SK-N-SH treated with all-trans-retinoic acid at 6 μM for 48 hours (cell line): ENCODE measurements at regions not wholly inside any gene's neighbourhood (a gene's known extent, or its start where the extent isn't known, plus 50 kb on each side); places are given as distances from the start of the nearest gene placed in this dataset.
A peak's percentile ranks its signal among the peaks of the same experiment; 100 is the strongest.

Source experiments
- ATAC-seq: fragments of 200-7000 bp; cut with Tn5 transposase; 3 replicates; pipeline ENCODE4 v1.9.1; 2020; ENCODE audit warnings: mild to moderate bottlenecking, moderate library complexity
- ARNTL ChIP-seq: fragments of 450-650 bp; formaldehyde crosslinking; IDR thresholded peaks from 2 replicates; pipeline ENCODE4 v1.5.0; 2020; ENCODE audit warnings: low read depth, mild to moderate bottlenecking, moderate library complexity, borderline replicate concordance
- BACH2 ChIP-seq: fragments of 250-450 bp; sonication (Bioruptor Pico); IDR thresholded peaks from 2 replicates; pipeline ENCODE4 v1.9.0; 2021; ENCODE audit warnings: mild to moderate bottlenecking, borderline replicate concordance
- ISL1 ChIP-seq: fragments of 250-450 bp; sonication (Bioruptor Pico); IDR thresholded peaks from 2 replicates; pipeline ENCODE4 v2.1.2; 2022; ENCODE audit warnings: mild to moderate bottlenecking, moderate library complexity
- OSR1 ChIP-seq: fragments of 250-450 bp; sonication (Bioruptor Pico); IDR thresholded peaks from 2 replicates; pipeline ENCODE4 v1.8.0; 2022; ENCODE audit warnings: moderate library complexity, mild to moderate bottlenecking, inconsistent platforms
- PPARA ChIP-seq: fragments of 250-450 bp; sonication (Bioruptor Pico); IDR thresholded peaks from 2 replicates; pipeline ENCODE4 v1.5.0; 2020; ENCODE audit warnings: mild to moderate bottlenecking, borderline replicate concordance
- RARB ChIP-seq: fragments of 250-450 bp; sonication (Bioruptor Pico); IDR thresholded peaks from 2 replicates; pipeline ENCODE4 v1.8.0; 2021; ENCODE audit warnings: mild to moderate bottlenecking, moderate library complexity
- SNAI2 ChIP-seq: fragments of 250-450 bp; sonication (Bioruptor Pico); IDR thresholded peaks from 2 replicates; pipeline ENCODE4 v1.5.0; 2020; ENCODE audit warnings: mild to moderate bottlenecking, moderate library complexity
- TCF4 ChIP-seq: fragments of 250-450 bp; sonication (Bioruptor Pico); IDR thresholded peaks from 2 replicates; pipeline ENCODE4 v1.8.0; 2021; ENCODE audit warnings: mild to moderate bottlenecking, moderate library complexity, borderline replicate concordance
- TOX ChIP-seq: fragments of 250-450 bp; sonication (Bioruptor Pico); IDR thresholded peaks from 2 replicates; pipeline ENCODE4 v1.8.0; 2021; ENCODE audit warnings: mild to moderate bottlenecking, moderate library complexity, borderline replicate concordance
- ZC3H10 ChIP-seq: fragments of 250-450 bp; sonication (Bioruptor Pico); IDR thresholded peaks from 2 replicates; pipeline ENCODE4 v1.5.1; 2021; ENCODE audit warnings: mild to moderate bottlenecking, moderate library complexity
- ZFP30 ChIP-seq: fragments of 450-650 bp; formaldehyde crosslinking; IDR thresholded peaks from 2 replicates; pipeline ENCODE4 v1.5.0; 2022; ENCODE audit warnings: mild to moderate bottlenecking, moderate library complexity
- ZNF565 ChIP-seq: fragments of 450-650 bp; formaldehyde crosslinking; conservative IDR thresholded peaks from 2 replicates; pipeline ENCODE4 v1.5.0; 2020; ENCODE audit warnings: low read depth, mild to moderate bottlenecking, moderate library complexity
- ZNF70 ChIP-seq: fragments of 450-650 bp; formaldehyde crosslinking; IDR thresholded peaks from 2 replicates; pipeline ENCODE4 v1.5.0; 2020; ENCODE audit warnings: mild to moderate bottlenecking, moderate library complexity
- ZNF8 ChIP-seq: fragments of 450-650 bp; formaldehyde crosslinking; IDR thresholded peaks from 2 replicates; pipeline ENCODE4 v1.5.0; 2020; ENCODE audit warnings: mild to moderate bottlenecking, moderate library complexity
- TF ChIP-seq, protein P1 (sequence below): fragments of 250-450 bp; sonication (Bioruptor Pico); IDR thresholded peaks from 2 replicates; pipeline ENCODE4 v1.5.1; 2021; ENCODE audit warnings: mild to moderate bottlenecking, moderate library complexity
- TF ChIP-seq, protein P2 (sequence below): fragments of 250-450 bp; sonication (Bioruptor Pico); IDR thresholded peaks from 2 replicates; pipeline ENCODE4 v1.5.0; 2020; ENCODE audit warnings: mild to moderate bottlenecking, moderate library complexity
- TF ChIP-seq, protein P3 (sequence below): fragments of 250-450 bp; sonication (Bioruptor Pico); IDR thresholded peaks from 2 replicates; pipeline ENCODE4 v1.5.1; 2020; ENCODE audit warnings: low read depth, mild to moderate bottlenecking, moderate library complexity
- TF ChIP-seq, protein P4 (sequence below): fragments of 250-450 bp; sonication (Bioruptor Pico); IDR thresholded peaks from 2 replicates; pipeline ENCODE4 v1.8.0; 2021; ENCODE audit warnings: low read depth, mild to moderate bottlenecking, moderate library complexity, borderline replicate concordance
- TF ChIP-seq, protein P5 (sequence below): fragments of 250-450 bp; sonication (Bioruptor Pico); IDR thresholded peaks from 2 replicates; pipeline ENCODE4 v1.8.0; 2020; ENCODE audit warnings: mild to moderate bottlenecking, moderate library complexity, borderline replicate concordance

DNA sequence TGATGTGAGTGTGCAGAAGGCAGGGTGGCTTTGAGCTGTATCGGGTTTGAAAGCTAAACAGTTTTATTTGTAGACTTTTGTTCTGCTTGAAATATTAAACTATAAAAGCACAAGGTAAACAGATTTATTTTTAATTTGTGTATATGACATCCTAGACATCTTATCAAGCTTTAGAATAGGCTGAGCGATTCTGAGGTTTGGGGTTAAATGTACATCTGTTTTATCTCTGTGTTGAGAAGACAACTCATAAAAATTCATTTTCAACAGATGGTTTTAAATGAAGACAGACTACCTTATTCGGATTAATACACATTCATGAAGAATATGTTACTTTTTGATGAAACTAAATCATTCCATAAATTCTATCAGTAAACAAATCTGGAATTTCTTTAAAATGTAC is 368.8 kb downstream of the RPRM start:
- TF ChIP-seq ARNTL (CRISPR knock-in tag) (no peak), ZFP30 (no peak)
- ATAC-seq = no peak

DNA sequence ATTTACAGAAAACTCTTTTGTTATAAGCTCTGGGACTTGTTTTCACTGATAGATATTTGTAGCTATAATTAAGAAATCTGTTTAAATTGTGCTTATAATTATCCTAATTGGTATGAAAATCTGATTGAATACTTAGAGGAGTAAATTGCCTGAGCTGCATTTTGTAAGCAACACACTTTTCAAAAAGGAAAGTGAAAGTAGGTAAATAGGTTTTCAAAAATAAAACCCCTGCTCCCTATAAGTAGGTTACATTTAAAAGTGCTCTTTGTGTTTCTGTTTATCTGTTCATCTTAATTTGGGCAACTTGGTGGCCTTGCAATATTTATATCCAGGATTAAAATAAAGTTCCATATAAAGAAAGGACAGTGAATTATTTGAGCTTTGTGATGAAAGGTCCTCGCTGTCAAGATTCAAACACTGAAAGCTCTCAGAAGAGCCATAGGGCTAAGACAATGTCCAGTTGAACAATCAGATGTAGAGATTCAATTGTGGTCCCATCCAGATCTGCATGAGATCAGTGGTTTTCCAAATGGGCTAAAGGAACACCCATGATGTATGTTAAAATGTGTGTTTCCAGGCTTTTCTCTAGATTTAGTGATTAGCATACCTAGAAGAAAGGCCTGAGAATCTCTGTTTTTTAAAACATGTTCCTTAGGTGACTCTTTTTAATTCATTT is 371.6 kb downstream of the RPRM start:
- TF ChIP-seq RARB (CRISPR knock-in tag) (no peak), OSR1 (CRISPR knock-in tag) (no peak), ZFP30 (no peak), ARNTL (CRISPR knock-in tag) (no peak), TOX (no peak), ZC3H10 (CRISPR knock-in tag) (no peak), ISL1 (CRISPR knock-in tag) (no peak), PPARA (no peak), ZNF565 (CRISPR knock-in tag) (no peak), TCF4 (no peak), ZNF8 (CRISPR knock-in tag) (no peak)
- TF ChIP-seq, protein P1, sequence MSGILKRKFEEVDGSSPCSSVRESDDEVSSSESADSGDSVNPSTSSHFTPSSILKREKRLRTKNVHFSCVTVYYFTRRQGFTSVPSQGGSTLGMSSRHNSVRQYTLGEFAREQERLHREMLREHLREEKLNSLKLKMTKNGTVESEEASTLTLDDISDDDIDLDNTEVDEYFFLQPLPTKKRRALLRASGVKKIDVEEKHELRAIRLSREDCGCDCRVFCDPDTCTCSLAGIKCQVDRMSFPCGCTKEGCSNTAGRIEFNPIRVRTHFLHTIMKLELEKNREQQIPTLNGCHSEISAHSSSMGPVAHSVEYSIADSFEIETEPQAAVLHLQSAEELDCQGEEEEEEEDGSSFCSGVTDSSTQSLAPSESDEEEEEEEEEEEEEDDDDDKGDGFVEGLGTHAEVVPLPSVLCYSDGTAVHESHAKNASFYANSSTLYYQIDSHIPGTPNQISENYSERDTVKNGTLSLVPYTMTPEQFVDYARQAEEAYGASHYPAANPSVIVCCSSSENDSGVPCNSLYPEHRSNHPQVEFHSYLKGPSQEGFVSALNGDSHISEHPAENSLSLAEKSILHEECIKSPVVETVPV (CRISPR knock-in tag) = no peak
- TF ChIP-seq, protein P2, sequence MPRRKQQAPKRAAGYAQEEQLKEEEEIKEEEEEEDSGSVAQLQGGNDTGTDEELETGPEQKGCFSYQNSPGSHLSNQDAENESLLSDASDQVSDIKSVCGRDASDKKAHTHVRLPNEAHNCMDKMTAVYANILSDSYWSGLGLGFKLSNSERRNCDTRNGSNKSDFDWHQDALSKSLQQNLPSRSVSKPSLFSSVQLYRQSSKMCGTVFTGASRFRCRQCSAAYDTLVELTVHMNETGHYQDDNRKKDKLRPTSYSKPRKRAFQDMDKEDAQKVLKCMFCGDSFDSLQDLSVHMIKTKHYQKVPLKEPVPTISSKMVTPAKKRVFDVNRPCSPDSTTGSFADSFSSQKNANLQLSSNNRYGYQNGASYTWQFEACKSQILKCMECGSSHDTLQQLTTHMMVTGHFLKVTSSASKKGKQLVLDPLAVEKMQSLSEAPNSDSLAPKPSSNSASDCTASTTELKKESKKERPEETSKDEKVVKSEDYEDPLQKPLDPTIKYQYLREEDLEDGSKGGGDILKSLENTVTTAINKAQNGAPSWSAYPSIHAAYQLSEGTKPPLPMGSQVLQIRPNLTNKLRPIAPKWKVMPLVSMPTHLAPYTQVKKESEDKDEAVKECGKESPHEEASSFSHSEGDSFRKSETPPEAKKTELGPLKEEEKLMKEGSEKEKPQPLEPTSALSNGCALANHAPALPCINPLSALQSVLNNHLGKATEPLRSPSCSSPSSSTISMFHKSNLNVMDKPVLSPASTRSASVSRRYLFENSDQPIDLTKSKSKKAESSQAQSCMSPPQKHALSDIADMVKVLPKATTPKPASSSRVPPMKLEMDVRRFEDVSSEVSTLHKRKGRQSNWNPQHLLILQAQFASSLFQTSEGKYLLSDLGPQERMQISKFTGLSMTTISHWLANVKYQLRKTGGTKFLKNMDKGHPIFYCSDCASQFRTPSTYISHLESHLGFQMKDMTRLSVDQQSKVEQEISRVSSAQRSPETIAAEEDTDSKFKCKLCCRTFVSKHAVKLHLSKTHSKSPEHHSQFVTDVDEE = no peak
- ATAC-seq = peak; percentile 54; the same call in 2 of the 3 replicates

DNA sequence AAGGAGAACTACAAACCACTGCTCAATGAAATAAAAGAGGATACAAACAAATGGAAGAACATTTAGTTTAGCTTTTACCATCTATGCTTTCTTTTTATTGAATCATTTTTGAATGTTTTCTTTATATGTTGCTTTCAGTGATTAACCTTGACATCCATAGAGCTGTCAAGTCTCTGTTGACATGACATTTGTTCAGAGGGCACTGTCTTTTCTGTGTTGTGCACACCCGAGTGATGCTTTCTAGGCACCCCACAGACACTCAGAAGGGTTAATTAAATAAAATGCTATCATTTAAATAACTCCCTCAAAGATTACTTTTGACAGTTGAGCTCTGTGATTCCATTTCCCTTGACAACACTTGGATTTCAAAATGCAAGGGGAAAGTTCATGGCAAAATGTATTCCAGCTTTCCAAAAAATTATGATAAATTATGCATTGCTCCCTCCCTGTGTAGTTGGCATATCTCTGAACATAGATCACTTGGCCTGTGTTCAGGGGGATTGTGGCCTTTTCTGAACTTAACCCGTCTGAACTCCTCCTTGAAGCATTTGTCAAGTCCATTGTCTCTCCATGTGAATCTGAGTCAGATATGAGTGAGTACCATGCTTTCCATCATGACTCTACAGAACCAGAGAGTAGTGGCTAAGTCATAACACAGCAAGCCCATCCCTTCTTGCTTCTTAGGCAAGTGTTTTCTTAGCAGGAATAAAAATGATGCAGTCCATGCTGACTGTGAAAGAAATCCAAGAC is 372.6 kb downstream of the RPRM start:
- ATAC-seq = peak; percentile 70
- TF ChIP-seq ZNF70 (CRISPR knock-in tag) (no peak), SNAI2 (CRISPR knock-in tag) (no peak), TOX (no peak), ISL1 (CRISPR knock-in tag) (no peak), BACH2 (CRISPR knock-in tag) (no peak), OSR1 (CRISPR knock-in tag) (no peak), TCF4 (no peak), RARB (CRISPR knock-in tag) (no peak), ARNTL (CRISPR knock-in tag) (no peak)
- TF ChIP-seq, protein P3, sequence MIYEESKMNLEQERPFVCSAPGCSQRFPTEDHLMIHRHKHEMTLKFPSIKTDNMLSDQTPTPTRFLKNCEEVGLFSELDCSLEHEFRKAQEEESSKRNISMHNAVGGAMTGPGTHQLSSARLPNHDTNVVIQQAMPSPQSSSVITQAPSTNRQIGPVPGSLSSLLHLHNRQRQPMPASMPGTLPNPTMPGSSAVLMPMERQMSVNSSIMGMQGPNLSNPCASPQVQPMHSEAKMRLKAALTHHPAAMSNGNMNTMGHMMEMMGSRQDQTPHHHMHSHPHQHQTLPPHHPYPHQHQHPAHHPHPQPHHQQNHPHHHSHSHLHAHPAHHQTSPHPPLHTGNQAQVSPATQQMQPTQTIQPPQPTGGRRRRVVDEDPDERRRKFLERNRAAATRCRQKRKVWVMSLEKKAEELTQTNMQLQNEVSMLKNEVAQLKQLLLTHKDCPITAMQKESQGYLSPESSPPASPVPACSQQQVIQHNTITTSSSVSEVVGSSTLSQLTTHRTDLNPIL (CRISPR knock-in tag) = no peak
- TF ChIP-seq, protein P4, sequence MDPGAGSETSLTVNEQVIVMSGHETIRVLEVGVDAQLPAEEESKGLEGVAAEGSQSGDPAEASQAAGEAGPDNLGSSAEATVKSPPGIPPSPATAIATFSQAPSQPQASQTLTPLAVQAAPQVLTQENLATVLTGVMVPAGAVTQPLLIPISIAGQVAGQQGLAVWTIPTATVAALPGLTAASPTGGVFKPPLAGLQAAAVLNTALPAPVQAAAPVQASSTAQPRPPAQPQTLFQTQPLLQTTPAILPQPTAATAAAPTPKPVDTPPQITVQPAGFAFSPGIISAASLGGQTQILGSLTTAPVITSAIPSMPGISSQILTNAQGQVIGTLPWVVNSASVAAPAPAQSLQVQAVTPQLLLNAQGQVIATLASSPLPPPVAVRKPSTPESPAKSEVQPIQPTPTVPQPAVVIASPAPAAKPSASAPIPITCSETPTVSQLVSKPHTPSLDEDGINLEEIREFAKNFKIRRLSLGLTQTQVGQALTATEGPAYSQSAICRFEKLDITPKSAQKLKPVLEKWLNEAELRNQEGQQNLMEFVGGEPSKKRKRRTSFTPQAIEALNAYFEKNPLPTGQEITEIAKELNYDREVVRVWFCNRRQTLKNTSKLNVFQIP (CRISPR knock-in tag) = no peak
- TF ChIP-seq, protein P5, sequence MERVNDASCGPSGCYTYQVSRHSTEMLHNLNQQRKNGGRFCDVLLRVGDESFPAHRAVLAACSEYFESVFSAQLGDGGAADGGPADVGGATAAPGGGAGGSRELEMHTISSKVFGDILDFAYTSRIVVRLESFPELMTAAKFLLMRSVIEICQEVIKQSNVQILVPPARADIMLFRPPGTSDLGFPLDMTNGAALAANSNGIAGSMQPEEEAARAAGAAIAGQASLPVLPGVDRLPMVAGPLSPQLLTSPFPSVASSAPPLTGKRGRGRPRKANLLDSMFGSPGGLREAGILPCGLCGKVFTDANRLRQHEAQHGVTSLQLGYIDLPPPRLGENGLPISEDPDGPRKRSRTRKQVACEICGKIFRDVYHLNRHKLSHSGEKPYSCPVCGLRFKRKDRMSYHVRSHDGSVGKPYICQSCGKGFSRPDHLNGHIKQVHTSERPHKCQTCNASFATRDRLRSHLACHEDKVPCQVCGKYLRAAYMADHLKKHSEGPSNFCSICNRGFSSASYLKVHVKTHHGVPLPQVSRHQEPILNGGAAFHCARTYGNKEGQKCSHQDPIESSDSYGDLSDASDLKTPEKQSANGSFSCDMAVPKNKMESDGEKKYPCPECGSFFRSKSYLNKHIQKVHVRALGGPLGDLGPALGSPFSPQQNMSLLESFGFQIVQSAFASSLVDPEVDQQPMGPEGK (CRISPR knock-in tag) = no peak
